ENCODE measurements at regions not wholly inside any gene's neighbourhood (a gene's known extent, or its start where the extent isn't known, plus 50 kb on each side); places are given as distances from the start of the nearest gene placed in this dataset.
"Not testable (repeated sequence)": the region's sequence is repeated elsewhere in the genome, so short reads cannot be mapped to it uniquely, and the experiment has no call there.

GRCh38 chr9:67708109-67708508 lies 150.6 kb upstream of the ANKRD20A1 start:
- not testable (repeated sequence) for DNase-seq (ENCODE audit: low spot score)

- DNase-seq (ENCODE audit: low spot score) = not testable (repeated sequence)
Measured at GRCh38 chr9:67711429-67711828, 147.3 kb upstream of the ANKRD20A1 start.

- DNase-seq (ENCODE audit: low spot score) = not testable (repeated sequence)
Measured at GRCh38 chr9:67711931-67712330, 146.8 kb upstream of the ANKRD20A1 start.

GRCh38 chr9:67712956-67713355 lies 145.8 kb upstream of the ANKRD20A1 start:
- DNase-seq (ENCODE audit: low spot score) = not testable (repeated sequence)

GRCh38 chr9:67717830-67718388 lies 140.8 kb upstream of the ANKRD20A1 start:
- not testable (repeated sequence) for DNase-seq (ENCODE audit: low spot score)

GRCh38 chr9:67720491-67720890 lies 138.2 kb upstream of the ANKRD20A1 start:
- DNase-seq (ENCODE audit: low spot score) = peak; percentile 0

- not testable (repeated sequence) for DNase-seq (ENCODE audit: low spot score)
Measured at GRCh38 chr9:67722460-67723090, 136.2 kb upstream of the ANKRD20A1 start.

GRCh38 chr9:67723185-67723584 lies 135.5 kb upstream of the ANKRD20A1 start:
- DNase-seq (ENCODE audit: low spot score) = not testable (repeated sequence)

GRCh38 chr9:67724885-67725284 lies 133.8 kb upstream of the ANKRD20A1 start:
- DNase-seq (ENCODE audit: low spot score) = not testable (repeated sequence)

- DNase-seq (ENCODE audit: low spot score) = not testable (repeated sequence)
Measured at GRCh38 chr9:67726213-67726988, 132.3 kb upstream of the ANKRD20A1 start.

- DNase-seq (ENCODE audit: low spot score) = not testable (repeated sequence)
Measured at GRCh38 chr9:67763133-67763532, 95.6 kb upstream of the ANKRD20A1 start.

- not testable (repeated sequence) for DNase-seq (ENCODE audit: low spot score)
Measured at GRCh38 chr9:67771807-67772206, 86.9 kb upstream of the ANKRD20A1 start.

GRCh38 chr9:67800170-67800569 lies 58.6 kb upstream of the ANKRD20A1 start:
- DNase-seq (ENCODE audit: low spot score) = not testable (repeated sequence)

Data from H4 (cell line).